AG04449 (cell line): ENCODE measurements at regions not wholly inside any gene's neighbourhood (a gene's known extent, or its start where the extent isn't known, plus 50 kb on each side); places are given as distances from the start of the nearest gene placed in this dataset.

Experiments used
- CTCF ChIA-PET: fragments of 350-600 bp; formaldehyde crosslinking; extraction: SDS; loops from one replicate; lab custom pipeline; 2021; ENCODE audit warnings: antibody characterized with exemption; lab: Yijun Ruan, JAX
- POLR2A ChIA-PET: fragments of 400-600, 350-600 bp; formaldehyde crosslinking; extraction: SDS; loops from one replicate; lab custom pipeline; 2020; ENCODE audit warnings: antibody characterized with exemption, inconsistent platforms; lab: Yijun Ruan, JAX
- DNase-seq: peaks from one replicate; pipeline ENCODE4 v3.0.0-alpha.2; 2010; ENCODE audit warnings: low read depth, low spot score
- H3K4me3 ChIP-seq: 2 replicates; pipeline ENCODE4 v1.5.1; 2011; ENCODE audit warnings: low read depth, mild to moderate bottlenecking, control low read depth, low read length
- CTCF ChIP-seq: IDR thresholded peaks from one replicate; pipeline ENCODE4 v1.5.1; 2011; ENCODE audit warnings: mild to moderate bottlenecking, moderate library complexity, low read length, control low read depth, inconsistent platforms; ENCODE audit not compliant: insufficient read depth; ENCODE audit errors: missing control alignments

DNA sequence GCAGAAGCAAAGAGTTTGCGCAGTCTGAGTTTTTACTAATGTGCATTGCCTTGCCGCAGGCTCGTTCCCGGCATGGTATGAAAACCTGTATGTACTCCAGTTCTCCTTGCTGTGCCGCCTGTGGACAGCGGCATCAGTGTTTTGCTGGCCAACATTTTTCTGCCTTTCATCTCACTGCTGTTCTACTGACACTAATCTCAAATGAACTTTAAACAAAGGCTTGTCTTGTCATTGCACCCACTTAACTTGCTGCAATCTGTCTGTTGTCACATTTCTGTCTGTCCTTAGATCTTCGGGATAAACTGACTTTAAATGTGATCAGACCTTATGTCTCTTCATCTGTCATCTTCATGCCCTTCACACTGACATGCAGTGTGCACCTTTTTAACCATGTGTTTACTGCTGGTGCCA lies 71.7 kb upstream of the ZNRF2 start:
- ChIA-PET POLR2A (no interaction called here), CTCF (no interaction called here)
- DNase-seq, result no peak
- H3K4me3 ChIP-seq, result no peak overlapping the region
- TF ChIP-seq CTCF, result no peak

GRCh38 chr7:30213637-30214036 lies 70.8 kb upstream of the ZNRF2 start:
- POLR2A ChIA-PET, result no interaction called here
- TF ChIP-seq CTCF, result no peak
- CTCF ChIA-PET, result no interaction called here
- no peak for DNase-seq
- H3K4me3 ChIP-seq, result no peak overlapping the region

DNA sequence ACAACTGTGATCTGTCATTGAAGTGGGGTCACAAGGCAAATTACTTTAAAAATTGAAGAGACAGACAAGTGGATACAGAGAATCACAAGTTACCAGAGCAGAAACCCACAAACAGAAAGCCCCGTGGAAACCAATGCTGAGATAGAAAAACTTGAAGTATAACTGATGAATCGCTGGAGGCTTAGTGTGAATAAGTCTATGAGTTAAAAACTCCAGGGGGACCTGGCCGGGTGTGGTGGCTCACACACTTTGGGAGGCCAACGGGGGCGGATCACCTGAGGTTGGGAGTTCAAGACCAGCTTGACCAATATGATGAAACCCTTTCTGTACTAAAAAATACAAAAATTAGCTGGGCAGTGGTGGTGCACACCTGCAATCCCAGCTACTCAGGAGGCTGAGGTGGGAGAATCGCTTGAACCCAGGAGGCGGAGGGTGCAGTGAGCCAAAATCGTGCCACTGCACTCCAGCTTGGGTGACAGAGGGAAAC lies 69.7 kb upstream of the ZNRF2 start:
- CTCF ChIA-PET, result no interaction called here
- no peak for DNase-seq
- POLR2A ChIA-PET, result no interaction called here
- TF ChIP-seq CTCF, result no peak
- H3K4me3 ChIP-seq, result no peak overlapping the region

- TF ChIP-seq CTCF, result no peak
- CTCF ChIA-PET, result no interaction called here
- no peak for DNase-seq
- POLR2A ChIA-PET, result no interaction called here
- H3K4me3 ChIP-seq, result no peak overlapping the region
Observed at GRCh38 chr7:30221764-30222163, 62.6 kb upstream of the ZNRF2 start.

GRCh38 chr7:30222515-30223215 lies 61.7 kb upstream of the ZNRF2 start:
- no peak overlapping the region for H3K4me3 ChIP-seq
- ChIA-PET POLR2A (no interaction called here), CTCF (no interaction called here)
- no peak for DNase-seq
- TF ChIP-seq CTCF, result no peak

GRCh38 chr7:30223896-30224295 lies 60.5 kb upstream of the ZNRF2 start:
- no peak for TF ChIP-seq CTCF
- DNase-seq, result no peak
- CTCF ChIA-PET, result interaction anchor here (0.8 kb wide), 1 partner anchor 50 kb away, joined by 3 read pairs; no protein-coding TSS in a partner anchor
- no peak overlapping the region for H3K4me3 ChIP-seq
- POLR2A ChIA-PET, result no interaction called here
